Nephron progenitor cell (in vitro differentiated cells): ENCODE measurements at regions not wholly inside any gene's neighbourhood (a gene's known extent, or its start where the extent isn't known, plus 50 kb on each side); places are given as distances from the start of the nearest gene placed in this dataset.
"Not testable (repeated sequence)": the region's sequence is repeated elsewhere in the genome, so short reads cannot be mapped to it uniquely, and the experiment has no call there.

Experiments
- DNase-seq: peaks from one replicate; pipeline ENCODE4 v3.0.0; 2021
- H3K27ac Mint-ChIP-seq: 2 replicates; pipeline ENCODE4 v1.8.0; 2021; ENCODE audit warnings: mild to moderate bottlenecking, moderate library complexity, mixed read lengths
- H3K27me3 Mint-ChIP-seq: 2 replicates; pipeline ENCODE4 v1.8.0; 2021; ENCODE audit warnings: mild to moderate bottlenecking, low read depth, mixed read lengths; ENCODE audit not compliant: poor library complexity
- H3K36me3 Mint-ChIP-seq: 2 replicates; pipeline ENCODE4 v1.8.0; 2021; ENCODE audit warnings: low read depth, mixed read lengths
- H3K4me1 Mint-ChIP-seq: 2 replicates; pipeline ENCODE4 v1.8.0; 2021; ENCODE audit warnings: mixed read lengths
- H3K4me3 Mint-ChIP-seq: 2 replicates; pipeline ENCODE4 v1.8.0; 2021; ENCODE audit warnings: mild to moderate bottlenecking, moderate library complexity, mixed read lengths
- H3K9me3 Mint-ChIP-seq: 2 replicates; pipeline ENCODE4 v1.8.0; 2021; ENCODE audit warnings: mild to moderate bottlenecking, moderate library complexity, mixed read lengths
- TF ChIP-seq, protein P1 (sequence below): fragments of 200-600 bp; sonication (generic); IDR thresholded peaks from 2 replicates; pipeline ENCODE4 v1.5.0; 2021; ENCODE audit warnings: antibody characterized with exemption

DNA sequence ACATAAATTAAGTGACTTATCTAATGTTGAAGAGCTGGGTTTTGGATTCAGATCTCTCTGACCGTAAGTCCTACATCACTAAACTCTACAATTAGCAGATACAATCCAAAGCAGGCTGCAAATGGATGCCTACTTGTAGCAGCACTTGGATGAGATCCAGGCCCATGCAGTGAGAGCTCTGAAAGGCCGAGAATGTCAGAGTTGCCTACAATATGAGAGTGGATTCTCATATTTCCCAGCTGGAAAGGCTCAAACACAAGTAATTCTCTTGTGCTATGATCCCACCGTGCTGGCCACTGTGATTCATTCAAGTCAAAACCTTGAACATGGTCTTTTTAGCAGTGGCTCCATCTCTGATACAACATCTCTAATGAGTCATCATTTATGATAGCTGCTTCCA is 125.4 kb upstream of the CHRDL1 start:
- peaks cover 2% of the 10 kb centered on the region for H3K27me3 Mint-ChIP-seq
- DNase-seq: no peak
- no peak overlapping the region for H3K4me3 Mint-ChIP-seq
- no peak overlapping the region for H3K27ac Mint-ChIP-seq
- TF ChIP-seq, protein P1, sequence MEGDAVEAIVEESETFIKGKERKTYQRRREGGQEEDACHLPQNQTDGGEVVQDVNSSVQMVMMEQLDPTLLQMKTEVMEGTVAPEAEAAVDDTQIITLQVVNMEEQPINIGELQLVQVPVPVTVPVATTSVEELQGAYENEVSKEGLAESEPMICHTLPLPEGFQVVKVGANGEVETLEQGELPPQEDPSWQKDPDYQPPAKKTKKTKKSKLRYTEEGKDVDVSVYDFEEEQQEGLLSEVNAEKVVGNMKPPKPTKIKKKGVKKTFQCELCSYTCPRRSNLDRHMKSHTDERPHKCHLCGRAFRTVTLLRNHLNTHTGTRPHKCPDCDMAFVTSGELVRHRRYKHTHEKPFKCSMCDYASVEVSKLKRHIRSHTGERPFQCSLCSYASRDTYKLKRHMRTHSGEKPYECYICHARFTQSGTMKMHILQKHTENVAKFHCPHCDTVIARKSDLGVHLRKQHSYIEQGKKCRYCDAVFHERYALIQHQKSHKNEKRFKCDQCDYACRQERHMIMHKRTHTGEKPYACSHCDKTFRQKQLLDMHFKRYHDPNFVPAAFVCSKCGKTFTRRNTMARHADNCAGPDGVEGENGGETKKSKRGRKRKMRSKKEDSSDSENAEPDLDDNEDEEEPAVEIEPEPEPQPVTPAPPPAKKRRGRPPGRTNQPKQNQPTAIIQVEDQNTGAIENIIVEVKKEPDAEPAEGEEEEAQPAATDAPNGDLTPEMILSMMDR: no peak
- H3K36me3 Mint-ChIP-seq: no peaks in the 10 kb centered on the region
- H3K4me1 Mint-ChIP-seq: no peaks in the 10 kb centered on the region
- H3K9me3 Mint-ChIP-seq: no peaks in the 10 kb centered on the region

DNA sequence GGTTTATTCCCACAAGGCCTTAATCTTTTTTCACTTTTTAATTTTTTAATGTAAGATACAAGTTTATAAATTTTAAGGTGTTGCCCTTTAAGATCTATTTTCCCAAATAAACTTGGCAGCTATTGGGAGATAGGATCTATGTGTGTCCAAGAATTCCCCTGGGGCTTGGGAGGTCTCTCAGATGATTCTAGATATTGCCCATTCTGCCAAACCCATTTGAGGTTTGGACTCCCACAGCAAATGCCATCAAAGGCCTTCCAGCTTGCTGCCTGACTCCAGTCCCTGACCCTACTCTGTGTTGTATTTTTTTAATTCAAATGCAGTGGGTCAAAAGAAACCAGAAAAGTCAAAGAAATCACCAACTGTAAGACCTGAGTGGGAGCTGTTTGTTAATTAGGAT is 120.0 kb upstream of the CHRDL1 start:
- TF ChIP-seq, protein P1: no peak
- no peak overlapping the region for H3K27ac Mint-ChIP-seq
- H3K27me3 Mint-ChIP-seq: peaks cover 10% of the 10 kb centered on the region
- H3K4me1 Mint-ChIP-seq: peaks cover 8% of the 10 kb centered on the region
- H3K36me3 Mint-ChIP-seq: no peaks in the 10 kb centered on the region
- no peaks in the 10 kb centered on the region for H3K9me3 Mint-ChIP-seq
- DNase-seq: no peak
- H3K4me3 Mint-ChIP-seq: no peak overlapping the region

DNA sequence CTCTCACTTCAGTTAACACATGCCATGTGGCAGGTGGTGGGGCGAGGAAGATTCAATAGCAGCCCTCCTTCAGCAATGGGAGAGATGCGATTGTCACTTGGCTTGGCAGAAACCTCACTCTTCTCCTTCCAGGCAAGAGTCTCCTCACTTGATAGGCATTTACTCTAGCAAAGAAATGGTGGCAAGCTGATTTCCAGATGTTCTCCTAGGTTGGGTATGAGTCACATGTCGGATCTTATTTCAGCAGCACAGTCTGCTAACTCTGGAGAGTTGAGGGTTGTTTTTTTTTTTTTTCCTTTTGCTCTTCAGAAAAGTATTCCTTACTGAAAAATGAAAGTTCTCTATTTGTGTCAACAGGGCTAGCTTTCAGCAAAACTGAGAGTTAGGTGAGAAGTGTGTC is 119.5 kb upstream of the CHRDL1 start:
- Mint-ChIP-seq H3K4me3 (no peak overlapping the region), H3K27ac (no peak overlapping the region), H3K9me3 (no peaks in the 10 kb centered on the region), H3K27me3 (peaks cover 10% of the 10 kb centered on the region), H3K36me3 (no peaks in the 10 kb centered on the region), H3K4me1 (peaks cover 8% of the 10 kb centered on the region)
- DNase-seq: no peak
- TF ChIP-seq, protein P1: no peak

DNA sequence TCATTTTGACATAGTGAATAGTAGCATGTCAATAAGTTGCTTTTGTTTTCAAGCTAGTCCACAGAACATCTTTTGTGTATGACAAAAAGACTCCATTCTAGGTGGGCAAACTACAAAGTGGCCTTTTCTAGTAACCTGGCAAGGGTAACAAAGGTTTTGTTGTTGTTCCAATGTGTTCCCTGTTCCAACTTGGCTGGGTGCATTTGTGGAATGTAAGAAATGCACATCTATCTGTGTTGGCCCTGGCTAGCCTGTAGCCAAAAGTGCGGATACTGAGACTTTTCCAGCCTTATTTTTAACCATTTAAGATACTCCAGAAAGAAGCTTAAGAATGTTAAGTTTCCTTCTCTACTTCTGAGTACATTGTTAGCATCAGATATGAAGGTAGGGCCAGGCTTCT is 118.7 kb upstream of the CHRDL1 start:
- H3K4me3 Mint-ChIP-seq: no peak overlapping the region
- DNase-seq: no peak
- peaks cover 8% of the 10 kb centered on the region for H3K4me1 Mint-ChIP-seq
- H3K27me3 Mint-ChIP-seq: peaks cover 10% of the 10 kb centered on the region
- TF ChIP-seq, protein P1: no peak
- no peaks in the 10 kb centered on the region for H3K9me3 Mint-ChIP-seq
- no peaks in the 10 kb centered on the region for H3K36me3 Mint-ChIP-seq
- no peak overlapping the region for H3K27ac Mint-ChIP-seq

DNA sequence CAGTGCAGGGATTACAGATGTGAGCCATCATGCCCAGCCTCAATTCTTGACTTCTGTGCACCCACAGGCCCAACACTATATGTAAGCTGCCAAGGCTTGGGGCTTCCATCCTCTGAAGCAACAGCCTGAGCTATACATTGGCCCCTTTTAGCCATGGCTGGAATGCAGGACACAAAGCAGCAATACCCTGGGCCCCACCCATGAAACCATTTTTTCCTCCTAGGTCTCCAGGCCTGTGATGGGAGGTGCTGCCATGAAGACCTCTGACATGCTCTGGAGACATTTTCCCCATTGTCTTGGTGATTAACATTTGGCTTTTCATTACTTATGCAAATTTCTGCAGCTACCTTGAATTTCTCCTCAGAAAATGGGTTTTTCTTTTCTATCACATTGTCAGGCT is 109.1 kb upstream of the CHRDL1 start:
- not testable (repeated sequence) for H3K4me3 Mint-ChIP-seq, H3K27me3 Mint-ChIP-seq, DNase-seq, H3K4me1 Mint-ChIP-seq, H3K36me3 Mint-ChIP-seq, H3K27ac Mint-ChIP-seq
- H3K9me3 Mint-ChIP-seq: peaks cover 29% of the 10 kb centered on the region

DNA sequence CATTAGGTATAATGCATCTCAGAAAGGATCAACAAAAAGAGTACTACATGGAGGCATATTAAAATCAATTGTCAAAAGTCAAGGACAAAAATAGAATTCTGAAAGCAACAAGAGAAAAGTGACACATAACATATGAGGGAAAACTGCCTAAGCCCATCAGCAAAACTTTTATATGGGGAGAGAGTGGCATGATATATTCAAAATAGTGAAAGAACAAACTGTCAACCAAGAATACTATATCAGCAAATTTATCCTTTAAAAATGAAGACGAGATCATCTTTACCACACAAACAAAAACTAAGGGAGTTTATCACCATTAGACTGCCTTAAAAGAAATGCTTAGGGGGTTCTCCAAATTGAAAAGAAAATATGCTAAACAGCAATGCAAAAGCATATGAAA is 86.4 kb upstream of the CHRDL1 start:
- H3K9me3 Mint-ChIP-seq: peaks cover 52% of the 10 kb centered on the region
- H3K27ac Mint-ChIP-seq: no peak overlapping the region
- no peak overlapping the region for H3K4me3 Mint-ChIP-seq
- H3K27me3 Mint-ChIP-seq: peaks cover 4% of the 10 kb centered on the region
- TF ChIP-seq, protein P1: no peak
- H3K4me1 Mint-ChIP-seq: no peaks in the 10 kb centered on the region
- no peaks in the 10 kb centered on the region for H3K36me3 Mint-ChIP-seq
- DNase-seq: no peak
